ENCODE measurements at regions not wholly inside any gene's neighbourhood (a gene's known extent, or its start where the extent isn't known, plus 50 kb on each side); places are given as distances from the start of the nearest gene placed in this dataset.

DNA sequence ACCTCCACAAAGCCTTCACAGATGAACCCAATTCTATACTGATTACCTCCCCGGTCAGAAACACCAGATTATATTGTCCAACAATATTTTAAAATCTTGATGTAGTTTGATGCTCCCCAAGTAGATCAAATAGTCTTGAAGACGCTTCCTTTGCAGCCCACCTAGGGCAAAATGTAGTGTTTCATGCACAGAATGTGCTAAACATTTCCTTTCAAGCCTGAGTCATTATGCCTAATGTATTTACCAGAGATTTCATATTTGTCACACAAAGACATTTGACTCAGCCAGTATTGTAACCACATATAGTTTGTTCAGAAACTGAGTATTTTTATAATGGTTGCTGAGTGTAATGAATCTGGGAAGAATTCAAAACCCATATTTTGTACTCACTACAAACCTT, 1396.8 kb downstream of the LRRC4C start:
- DNase-seq, result no peak

DNA sequence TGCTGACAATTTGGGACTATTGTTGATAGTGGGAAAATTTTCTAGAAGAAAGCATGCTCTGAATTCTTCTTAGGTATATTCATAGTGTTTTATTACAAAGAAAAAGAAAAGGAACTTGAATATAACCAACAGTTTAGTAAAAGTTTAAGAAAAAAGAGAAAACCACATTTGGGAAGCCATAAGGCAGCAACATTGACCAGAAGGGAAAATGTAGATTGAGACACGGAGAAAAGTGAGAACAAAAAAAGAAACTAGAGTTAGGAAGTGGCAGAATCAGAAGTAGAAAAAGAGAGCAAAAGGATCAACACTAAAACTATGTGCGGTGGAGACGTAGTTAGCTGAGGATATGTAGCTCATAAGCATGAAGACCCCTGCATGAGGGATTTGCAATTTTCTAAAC, 1398.2 kb downstream of the LRRC4C start:
- no peak for DNase-seq

DNA sequence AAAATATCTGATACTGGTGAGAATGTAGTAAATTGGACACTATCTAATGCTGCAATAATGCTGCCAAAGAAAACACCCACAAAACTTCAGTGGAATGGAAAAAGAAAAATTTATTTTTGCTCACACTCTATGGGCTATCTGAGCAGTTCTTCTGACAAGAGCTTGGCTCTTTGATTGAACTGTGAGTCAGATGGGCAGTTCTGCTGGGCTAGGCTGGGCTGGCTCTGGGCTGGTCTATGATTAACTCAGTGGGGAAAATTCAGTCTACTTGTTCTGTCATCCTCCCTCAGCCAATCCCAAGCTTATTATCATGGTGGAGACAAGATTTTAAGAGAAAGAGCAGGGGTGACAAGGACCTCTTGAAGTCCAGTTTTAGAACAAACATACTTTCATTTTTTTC, 1404.8 kb downstream of the LRRC4C start:
- DNase-seq, result no peak

DNA sequence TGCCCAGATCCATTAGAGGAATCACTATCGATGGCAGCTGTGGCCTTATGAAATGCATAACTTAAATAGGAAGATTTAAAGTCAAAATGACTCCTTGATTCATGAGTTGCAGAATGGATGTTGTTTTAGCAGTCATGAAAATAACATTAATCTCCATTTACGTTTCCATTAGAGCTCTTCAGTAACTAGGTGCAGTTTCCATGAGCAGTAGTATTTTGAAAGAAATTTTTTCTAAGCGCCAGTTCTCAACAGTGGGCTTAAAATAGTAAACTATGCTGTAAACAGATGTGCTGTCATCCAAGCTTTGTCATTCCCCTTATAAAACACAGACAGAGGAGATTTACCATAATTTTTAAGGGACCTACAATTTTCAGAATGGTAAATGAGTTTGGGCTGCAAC, 1414.1 kb downstream of the LRRC4C start:
- no peak for DNase-seq

DNA sequence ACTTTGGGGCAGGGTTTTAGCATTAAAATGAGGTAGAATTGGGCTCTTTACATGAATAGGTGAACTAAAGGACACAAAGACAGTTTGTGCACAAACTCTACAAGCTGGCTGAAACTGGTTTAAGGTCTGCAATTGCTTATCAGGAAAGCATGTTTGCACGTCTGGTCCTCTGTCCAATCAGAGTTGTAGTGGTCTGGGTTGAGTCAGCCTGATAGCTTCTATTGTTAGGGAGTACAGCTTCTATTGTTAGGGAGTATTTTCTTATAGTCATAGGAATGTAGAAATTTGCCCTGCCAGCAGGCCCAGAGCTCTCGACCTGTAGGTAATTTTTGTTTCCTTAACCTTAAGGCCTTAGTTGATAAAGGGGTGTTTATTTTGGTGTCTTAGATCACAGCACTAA, 1422.4 kb downstream of the LRRC4C start:
- no peak for DNase-seq

DNA sequence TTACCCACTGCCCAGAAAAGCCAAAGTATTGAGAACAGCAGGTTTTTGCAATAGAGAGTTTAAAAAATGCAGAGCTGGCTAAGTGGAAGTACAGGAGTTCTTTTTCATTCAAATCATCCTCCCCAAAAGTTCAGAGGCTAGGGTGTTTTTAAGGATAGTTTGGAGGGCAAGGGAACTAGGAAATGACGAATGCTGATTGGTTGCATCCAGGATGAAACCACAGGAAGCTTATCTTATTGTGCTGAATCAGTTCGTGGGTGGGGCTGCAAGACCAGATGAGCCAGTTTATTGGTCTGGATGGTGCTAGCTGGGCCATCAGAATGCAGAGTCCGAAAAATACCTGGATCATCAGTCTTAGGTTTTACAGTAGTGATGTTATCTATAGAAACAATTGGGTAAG, 1427.1 kb downstream of the LRRC4C start:
- DNase-seq, result no peak

DNA sequence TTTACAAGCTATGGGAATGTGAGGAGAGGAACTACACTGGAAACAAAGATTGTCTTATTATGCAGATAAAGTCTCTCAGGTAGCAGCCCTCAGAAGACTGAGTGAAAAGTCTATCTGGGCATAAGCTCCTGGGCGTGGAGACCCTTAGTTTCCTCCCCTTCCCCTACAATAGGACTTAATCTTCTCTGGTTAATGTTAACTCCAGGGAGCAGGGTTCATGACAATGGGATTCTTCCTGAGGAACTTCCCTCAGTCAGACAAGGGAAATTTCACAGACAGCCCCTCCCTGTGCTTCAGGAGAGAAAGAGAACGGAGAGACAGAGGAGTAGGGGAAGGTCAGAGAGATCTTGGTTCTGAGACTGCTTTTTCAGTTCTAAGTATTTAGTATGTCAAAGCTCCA, 1428.6 kb downstream of the LRRC4C start:
- DNase-seq, result no peak

DNA sequence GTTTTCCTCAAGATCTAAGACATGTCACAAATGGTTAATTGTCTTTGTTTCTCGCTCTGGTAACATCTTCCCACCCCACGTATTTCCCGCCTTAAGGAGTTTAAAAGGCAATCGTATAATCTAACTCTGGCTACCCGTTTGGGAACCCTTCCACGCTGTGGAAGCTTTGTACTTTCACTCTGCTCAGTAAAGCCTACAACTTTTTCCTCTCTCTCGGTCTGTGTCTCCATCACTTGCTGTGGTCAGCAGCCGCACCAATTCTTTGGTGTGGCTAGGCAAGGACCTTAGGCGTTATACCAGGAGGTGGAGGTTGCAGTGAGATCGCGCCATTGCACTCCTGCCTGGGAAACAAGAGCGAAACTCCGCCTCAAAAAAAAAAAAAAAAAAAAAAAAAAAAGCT, 1430.1 kb downstream of the LRRC4C start:
- DNase-seq, result no peak

DNA sequence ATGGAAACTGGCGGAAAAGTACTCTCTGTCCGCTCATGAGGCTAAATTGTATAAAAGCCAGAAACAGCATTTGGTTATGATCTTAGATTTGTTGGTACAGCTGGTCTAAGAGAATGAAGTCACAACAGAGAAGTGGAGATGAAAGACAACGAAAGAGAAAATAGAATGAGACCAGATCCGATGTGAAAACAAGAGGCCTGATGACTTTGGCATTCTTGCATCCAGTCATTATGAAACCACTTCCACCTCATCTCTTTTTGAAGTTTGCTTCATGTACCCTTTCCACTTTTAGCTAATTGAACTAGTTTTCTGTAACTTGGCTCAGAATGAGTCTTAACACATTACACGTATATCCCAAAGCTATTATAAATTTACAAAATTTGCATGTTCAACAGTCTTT, 1431.7 kb downstream of the LRRC4C start:
- no peak for DNase-seq

DNA sequence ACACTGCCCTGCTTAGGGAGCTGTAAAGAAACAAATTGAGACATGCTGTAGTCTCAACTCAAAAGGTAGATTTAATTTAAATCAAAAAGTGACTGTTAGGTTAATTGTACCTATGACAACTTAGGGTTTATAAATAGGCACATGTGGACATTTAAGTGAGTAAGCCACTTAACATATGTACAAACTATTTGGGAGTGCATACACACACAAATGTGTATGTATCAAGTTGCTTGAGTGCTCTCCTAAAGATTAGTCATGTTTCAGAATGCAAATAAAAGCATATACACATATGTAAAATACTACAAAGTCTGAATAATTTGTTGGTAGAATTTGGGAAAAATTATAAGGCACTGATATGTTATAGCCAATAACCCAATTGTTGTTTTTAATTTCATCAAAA, 1435.7 kb downstream of the LRRC4C start:
- no peak for DNase-seq

DNA sequence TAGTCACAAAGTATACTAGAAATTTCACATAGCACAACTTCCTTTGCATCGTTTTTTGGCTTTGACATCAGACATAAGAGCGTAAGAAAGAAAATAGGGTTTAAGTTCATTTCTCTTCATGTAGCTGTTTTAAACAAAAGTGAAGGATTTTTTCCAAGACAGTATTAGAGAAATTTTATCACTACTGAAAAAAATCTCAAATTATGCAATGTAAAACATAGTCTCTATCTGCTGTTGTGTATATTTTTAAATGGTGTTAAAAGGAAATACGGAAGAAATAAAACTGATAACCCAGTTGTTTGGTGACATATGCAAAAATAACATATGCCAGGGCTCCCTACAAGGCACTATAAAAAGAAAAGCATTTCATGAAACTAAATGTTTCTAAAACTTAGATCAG, 1449.4 kb downstream of the LRRC4C start:
- no peak for DNase-seq

DNA sequence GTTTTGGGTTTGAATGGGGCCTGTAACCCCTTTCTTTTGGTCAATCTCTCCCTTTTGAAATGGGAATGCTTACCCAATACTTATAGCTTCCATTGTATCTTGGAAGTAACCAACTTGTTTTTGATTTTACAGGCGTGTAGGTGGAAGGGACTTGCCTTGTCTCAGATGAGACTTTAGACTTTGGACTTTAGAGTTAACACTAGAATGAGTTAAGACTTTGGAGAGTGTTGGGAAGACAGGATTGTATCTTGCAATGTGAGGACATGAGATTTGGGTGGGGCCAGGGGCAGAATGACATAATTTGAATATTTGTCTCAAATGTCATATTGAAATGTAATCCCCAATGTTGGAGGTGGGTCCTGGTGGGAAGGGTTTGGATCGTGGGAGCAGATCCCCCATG, 1466.9 kb downstream of the LRRC4C start:
- DNase-seq, result no peak

DNA sequence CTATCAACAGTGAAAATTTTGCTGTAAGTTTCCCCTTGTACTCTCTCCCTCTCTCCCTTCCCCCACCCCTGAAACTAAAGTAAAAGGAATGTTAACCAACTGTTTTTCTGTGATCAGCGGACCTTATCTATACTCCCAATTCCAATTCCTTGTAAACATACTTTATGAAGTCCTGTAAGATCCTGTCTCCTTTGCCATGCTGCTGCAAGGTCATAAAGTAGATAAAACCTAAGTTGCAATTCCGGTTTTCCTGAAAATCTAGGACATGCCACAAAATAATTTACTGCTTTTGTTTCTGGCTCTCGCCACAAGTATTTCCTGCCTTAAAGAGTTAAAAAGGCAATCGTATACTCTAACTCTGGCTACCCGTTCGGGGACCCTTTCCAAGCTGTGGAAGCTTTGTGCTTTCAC, 1469.0 kb downstream of the LRRC4C start:
- DNase-seq, result no peak

DNA sequence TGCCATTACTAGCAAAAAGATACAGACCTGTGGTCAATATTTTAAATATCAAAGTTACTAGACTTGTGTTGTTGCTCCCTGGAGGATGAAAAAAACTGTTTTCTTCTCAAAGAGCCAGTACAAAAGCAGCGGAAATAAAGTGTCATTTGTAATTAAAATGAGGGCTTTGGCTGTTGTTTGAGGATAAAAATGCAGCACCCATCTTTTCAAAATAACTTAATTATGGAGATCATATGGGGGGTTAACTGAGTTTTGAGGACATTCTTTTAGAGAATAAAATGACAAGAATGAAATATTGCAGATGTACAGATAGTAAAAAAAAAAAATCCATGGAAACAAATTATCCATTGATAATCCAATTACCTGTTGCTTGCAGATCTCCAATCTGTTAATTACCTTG, 1484.4 kb downstream of the LRRC4C start:
- no peak for DNase-seq

DNA sequence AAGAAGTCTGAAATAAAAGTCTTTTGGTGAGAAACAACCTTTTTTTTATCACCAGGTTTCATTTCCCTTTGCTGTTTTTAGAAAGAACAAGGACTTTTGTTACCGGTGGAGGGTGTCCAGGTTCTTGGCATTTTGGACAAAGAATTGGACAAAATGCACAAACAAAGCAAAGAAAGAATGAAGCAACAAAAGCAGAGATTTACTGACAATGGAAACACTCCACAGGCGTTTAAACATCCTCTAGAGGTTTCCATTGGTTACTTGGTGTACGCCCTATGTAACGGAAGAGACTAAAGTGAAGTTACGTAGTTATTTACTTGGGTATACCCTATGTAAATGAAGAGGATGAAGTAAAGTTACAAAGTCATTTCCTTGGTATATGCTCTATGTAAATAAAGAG, 1487.0 kb downstream of the LRRC4C start:
- DNase-seq, result no peak

DNA sequence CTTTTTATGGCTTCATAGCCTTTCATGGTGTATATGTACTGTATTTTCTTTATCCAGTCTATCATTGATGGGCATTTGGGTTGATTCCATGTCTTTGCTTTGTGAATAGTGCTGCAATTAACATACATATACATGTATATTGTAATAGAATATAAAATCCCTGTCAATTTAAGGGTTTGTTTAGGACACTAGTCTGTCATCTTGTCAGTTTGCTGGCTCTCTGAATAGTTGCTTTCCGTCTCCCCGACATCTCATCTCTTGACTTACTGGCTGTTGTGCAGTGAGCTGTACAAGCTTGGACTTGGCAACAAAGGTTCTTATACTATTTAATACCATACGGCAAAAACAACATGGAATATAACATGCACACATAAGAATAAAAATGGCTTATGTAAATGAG, 1487.5 kb downstream of the LRRC4C start:
- DNase-seq, result no peak

DNA sequence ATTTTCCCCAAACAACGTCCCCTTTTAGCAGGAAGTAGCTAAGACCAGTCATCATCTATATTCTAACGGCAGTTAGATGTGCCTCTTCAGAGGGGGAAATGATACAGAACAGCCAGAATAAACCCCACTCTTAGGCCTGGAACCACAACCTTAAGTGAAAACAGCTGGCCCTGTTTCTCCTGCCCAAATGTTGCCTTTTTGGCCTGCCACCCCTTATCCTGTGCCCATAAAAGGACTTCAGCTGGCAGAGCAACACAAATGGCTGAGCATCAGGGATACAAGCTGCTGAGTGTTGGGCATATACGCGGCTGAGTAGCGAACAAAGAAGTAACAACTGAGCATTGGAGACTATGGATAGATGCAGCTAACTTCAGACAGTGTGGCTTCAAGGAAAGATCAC, 1491.4 kb downstream of the LRRC4C start:
- no peak for DNase-seq

DNA sequence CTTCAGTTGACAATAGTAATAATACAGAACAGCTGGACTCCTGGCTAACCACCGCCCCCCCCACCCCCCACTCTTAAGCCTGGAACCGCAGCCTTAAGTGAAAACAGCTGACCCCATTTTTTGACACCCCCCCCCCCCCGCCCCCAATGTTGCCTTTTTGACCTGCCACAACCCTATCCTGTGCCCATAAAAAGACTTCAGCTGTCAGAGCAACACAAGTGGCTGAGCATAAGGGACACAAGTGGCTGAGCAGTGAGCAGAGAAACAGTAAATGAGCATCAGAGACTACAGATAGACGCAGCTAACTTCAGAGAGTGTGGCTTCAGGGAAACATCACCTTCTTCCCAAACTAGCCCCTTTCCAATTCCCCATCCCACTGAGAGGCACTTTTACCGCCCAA, 1493.8 kb downstream of the LRRC4C start:
- DNase-seq, result no peak

DNA sequence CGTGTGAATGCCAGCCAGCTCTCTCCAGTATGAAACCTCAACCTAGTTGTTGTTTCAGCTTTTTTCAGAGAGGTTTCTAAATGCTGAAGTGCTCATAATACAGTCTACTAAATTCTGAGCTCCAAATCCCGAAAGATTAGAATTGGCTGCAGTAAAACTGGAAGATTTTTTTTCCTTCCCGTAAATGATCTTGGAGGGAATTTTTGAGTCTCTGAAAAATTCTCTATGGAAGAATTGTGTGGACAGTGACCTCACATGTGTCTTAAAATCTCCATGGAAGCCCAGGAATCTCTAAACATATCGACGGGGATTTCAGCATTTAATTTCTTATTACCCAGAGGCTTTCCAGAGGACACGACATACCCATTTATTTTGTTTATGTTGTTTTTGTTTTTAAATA, 1499.2 kb downstream of the LRRC4C start:
- no peak for DNase-seq

DNA sequence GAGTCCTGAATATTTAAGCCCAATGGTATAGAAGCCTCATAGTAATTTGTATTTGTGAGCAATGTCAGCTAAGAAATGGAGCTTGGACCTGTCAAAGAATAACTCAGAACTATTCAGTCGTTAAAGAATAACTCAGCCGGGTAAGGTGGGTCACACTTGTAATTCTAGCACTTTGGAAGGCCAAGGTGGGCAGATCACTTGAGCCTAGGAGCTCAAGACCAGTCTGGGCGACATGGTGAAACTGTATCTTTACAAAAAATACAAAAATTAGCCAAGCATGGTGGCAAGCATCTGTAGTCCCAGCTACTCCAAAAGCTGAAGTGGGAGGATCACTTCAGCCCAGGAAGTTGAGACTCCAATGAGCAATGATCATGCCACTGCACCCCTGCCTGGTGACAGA, 1526.5 kb downstream of the LRRC4C start:
- DNase-seq, result no peak

DNA sequence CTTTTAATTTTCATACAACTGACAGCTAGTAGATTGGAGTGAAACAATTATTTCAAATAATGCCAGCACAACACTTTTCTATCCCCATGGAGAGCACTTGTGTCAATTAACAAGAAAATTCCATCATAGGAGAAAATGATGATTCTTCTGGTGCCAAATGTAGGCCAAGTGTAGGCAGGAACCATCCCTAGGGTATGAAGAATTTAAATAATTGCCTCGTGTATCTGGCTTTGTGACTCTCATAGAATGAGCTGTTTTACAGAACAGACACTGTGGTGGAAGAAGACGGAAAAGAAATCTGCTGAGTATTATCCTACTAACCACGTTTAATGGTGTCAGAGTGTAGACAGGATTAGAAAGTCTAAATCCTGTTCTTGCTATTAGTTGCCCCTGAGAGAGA, 1542.2 kb downstream of the LRRC4C start:
- no peak for DNase-seq

DNA sequence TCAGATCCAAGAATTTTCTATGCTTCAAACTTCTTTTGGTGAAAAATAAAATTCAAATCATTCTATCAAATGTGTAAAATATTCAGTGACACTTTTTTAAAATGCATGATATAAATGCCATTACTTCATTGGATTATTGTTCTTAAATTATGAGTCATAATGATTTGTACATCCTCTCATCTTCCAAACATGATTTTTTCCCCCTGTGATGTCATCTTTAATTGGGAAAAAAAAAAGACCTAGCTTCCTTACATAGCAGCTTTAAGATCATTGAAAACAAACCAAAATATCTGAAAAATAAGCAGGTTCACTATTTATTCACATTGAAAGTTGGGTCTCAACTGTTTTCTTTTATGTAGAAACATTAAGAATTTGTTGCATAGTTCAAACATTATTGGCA, 1549.4 kb downstream of the LRRC4C start:
- no peak for DNase-seq

DNA sequence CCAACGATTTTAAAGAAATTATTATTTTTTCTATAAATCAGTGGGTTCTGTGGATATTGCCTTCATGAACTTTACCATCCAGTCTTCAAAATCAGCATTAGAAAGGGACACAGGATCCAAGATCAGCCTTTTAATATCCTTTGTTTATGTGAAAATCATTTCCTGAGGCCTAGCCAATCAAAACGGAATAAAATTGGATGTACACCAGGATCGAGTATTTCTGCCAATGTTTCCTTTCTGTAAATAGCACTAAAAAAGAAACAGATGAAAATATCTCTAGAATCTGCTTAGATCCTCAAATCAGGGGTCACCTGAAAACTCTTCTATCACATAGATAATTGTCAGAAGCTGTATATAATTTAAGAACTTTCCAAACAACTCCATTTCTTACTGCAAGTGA, 1598.5 kb downstream of the LRRC4C start:
- DNase-seq, result no peak

DNA sequence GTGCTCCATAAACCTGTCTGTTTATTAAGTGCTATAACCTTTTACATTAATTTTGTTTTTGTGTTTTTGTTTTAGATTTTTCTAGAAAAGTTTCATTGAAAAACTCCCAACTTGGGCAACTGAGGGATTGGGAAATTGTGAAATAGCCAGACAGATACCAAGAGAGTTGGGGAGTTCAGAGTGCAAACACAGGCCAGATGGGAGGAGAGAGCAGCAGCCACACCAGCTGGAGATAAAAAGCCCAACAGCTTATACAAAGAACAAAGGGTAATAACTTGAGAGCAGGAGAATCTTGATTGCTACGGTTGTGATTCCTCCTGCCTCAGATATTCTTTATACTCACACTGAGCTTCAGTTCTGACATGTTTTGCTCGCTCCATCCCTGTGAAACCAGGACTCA, 1642.2 kb downstream of the LRRC4C start:
- no peak for DNase-seq

DNA sequence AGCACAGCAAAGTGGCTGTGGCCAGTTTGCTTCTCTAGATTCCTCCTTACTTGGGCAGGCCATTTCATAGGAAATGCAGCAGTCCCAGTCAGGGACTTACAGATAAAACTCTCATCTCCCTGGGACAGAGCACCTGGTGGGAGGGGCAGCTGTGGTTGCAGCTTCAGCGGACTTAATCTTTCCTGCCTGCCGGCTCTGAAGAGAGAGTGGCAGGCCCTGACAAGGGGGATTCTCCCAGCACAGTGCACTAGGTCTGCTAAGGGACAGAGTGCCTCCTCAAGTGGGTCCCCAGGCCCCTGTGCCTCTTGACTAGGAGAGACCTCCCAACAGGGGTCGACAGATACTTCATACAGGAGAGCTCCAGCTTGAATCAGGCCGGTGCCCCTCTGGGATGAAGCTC, 1649.1 kb downstream of the LRRC4C start:
- no peak for DNase-seq

DNA sequence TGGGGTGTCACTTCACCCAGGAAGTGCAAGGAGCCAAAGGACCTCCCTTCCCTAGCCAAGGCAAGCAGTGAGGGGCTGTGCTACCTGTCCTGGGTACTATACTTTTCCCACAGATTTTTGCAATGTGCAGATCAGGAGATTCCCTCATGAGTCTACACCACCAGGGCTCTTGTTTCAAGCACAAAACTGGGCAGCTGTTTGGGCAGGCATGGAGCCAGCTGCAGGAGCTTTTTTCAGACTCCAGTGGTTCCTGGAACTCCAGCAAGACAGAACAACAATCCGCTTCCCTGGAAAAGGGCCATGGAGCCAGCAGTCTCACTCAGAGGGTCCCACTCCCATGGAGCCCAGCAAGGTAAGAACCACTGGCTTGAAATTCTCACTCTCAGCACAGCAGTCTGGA, 1649.6 kb downstream of the LRRC4C start:
- no peak for DNase-seq

DNA sequence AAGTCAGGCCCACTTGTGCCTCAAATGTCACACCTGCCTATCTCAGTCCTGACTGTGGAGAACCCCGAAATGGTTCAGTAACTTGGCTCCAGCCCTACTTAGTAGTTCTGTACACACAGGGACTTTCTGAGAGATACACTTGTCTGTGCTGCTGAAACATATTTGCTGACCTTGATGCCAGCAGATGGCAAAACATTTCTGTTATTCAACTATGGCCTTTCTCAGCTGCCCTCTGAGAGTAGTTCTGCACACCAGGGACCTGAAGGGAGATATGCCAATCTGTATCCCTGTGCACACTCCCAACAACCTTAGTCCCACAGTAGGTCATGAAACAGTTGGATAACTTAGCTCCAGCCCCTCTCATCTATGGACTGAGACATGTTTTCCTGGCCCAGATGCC, 1651.5 kb downstream of the LRRC4C start:
- no peak for DNase-seq
